Esophagus muscularis mucosa (tissue), 3 donors: ENCODE measurements at regions not wholly inside any gene's neighbourhood (a gene's known extent, or its start where the extent isn't known, plus 50 kb on each side); places are given as distances from the start of the nearest gene placed in this dataset.

Source experiments
- POLR2A ChIP-seq: fragments of 450-650 bp; IDR thresholded peaks from one replicate; pipeline ENCODE4 v1.6.1; 2017; ENCODE audit warnings: antibody characterized with exemption, moderate library complexity, mild to moderate bottlenecking, low read depth
- POLR2AphosphoS5 ChIP-seq, 2 donors: sonication (generic); formaldehyde crosslinking; IDR thresholded peaks; one replicate each; pipeline ENCODE4 v1.6.1; 2017; ENCODE audit warnings: antibody characterized with exemption in 2 of 2
- TF ChIP-seq, protein P1 (sequence below), 3 experiments: fragments of 200-600 bp in 2 of 3; fragments of 450-650 bp in 1 of 3; sonication (generic) in 2 of 3; IDR thresholded peaks; one replicate each; pipeline ENCODE4 v1.5.1; 2017 to 2019; ENCODE audit warnings: antibody characterized with exemption in 3 of 3, mild to moderate bottlenecking in 2 of 3, moderate library complexity in 1 of 3

GRCh38 chr1:239765163-239765562 is 326.5 kb upstream of the FMN2 start:
- TF ChIP-seq, protein P1, sequence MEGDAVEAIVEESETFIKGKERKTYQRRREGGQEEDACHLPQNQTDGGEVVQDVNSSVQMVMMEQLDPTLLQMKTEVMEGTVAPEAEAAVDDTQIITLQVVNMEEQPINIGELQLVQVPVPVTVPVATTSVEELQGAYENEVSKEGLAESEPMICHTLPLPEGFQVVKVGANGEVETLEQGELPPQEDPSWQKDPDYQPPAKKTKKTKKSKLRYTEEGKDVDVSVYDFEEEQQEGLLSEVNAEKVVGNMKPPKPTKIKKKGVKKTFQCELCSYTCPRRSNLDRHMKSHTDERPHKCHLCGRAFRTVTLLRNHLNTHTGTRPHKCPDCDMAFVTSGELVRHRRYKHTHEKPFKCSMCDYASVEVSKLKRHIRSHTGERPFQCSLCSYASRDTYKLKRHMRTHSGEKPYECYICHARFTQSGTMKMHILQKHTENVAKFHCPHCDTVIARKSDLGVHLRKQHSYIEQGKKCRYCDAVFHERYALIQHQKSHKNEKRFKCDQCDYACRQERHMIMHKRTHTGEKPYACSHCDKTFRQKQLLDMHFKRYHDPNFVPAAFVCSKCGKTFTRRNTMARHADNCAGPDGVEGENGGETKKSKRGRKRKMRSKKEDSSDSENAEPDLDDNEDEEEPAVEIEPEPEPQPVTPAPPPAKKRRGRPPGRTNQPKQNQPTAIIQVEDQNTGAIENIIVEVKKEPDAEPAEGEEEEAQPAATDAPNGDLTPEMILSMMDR (IDR thresholded peaks at IDR 0.05) = no peak
- no peak for TF ChIP-seq POLR2AphosphoS5 (IDR thresholded peaks at IDR 0.05)
- TF ChIP-seq POLR2A = no peak
